ENCODE measurements at regions not wholly inside any gene's neighbourhood (a gene's known extent, or its start where the extent isn't known, plus 50 kb on each side); places are given as distances from the start of the nearest gene placed in this dataset.

DNA sequence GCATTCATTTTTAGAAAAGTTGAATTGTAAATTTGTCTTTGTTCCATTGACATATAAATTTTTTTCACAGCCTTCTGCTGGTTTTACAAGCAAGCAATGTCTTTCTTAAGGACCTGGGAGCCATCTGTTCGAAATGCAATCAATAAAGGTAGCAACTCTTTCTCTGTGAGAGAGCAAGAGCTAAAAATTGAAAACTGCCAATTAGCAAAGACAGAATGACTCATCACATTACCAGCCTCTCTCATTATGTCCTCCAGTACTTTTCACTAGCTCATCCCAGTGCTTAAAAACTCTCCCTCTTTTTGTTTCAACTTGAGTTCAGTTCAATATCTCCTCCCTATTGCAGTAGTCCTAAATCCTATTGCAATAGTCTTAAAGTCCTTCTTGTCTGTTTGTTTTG is 760.7 kb upstream of the SLITRK6 start:
- TF ChIP-seq POLR2AphosphoS5 (IDR thresholded peaks at IDR 0.05; ENCODE audit: low read depth, low read length) = no peak
- no peak for TF ChIP-seq POLR2A (IDR thresholded peaks at IDR 0.05; ENCODE audit: low read depth, low read length)
